GM23338 (cell line): ENCODE measurements at regions not wholly inside any gene's neighbourhood (a gene's known extent, or its start where the extent isn't known, plus 50 kb on each side); places are given as distances from the start of the nearest gene placed in this dataset.

Experiments
- ATAC-seq: fragments of 200-7000 bp; cut with Tn5 transposase; 3 replicates; pipeline ENCODE4 v1.9.1; 2020
- DNase-seq: peaks from one replicate; pipeline ENCODE4 v3.0.0-alpha.2; 2015; ENCODE audit warnings: low spot score
- H2AFZ ChIP-seq: fragments of 200-600 bp; sonication (generic); 2 replicates; pipeline ENCODE4 v1.8.0; 2016; ENCODE audit warnings: antibody characterized with exemption, mild to moderate bottlenecking, moderate library complexity
- H3F3A ChIP-seq: fragments of 200-600 bp; sonication (generic); replicated peaks from 2 replicates; pipeline ENCODE4 v1.8.0; 2017; ENCODE audit warnings: antibody characterized with exemption, mixed run types, low read depth
- H3K27ac ChIP-seq: fragments of 200-600 bp; sonication (generic); 2 replicates; pipeline ENCODE4 v1.6.1; 2016; ENCODE audit warnings: low read depth
- H3K27me3 ChIP-seq: fragments of 200-600 bp; sonication (generic); 2 replicates; pipeline ENCODE4 v1.8.0; 2016; ENCODE audit warnings: mild to moderate bottlenecking, mixed run types, moderate library complexity; ENCODE audit not compliant: insufficient read depth
- H3K36me3 ChIP-seq: fragments of 200-600 bp; sonication (generic); 2 replicates; pipeline ENCODE4 v1.8.0; 2016; ENCODE audit warnings: mild to moderate bottlenecking; ENCODE audit not compliant: insufficient read depth
- H3K4me1 ChIP-seq: fragments of 200-600 bp; sonication (generic); 2 replicates; pipeline ENCODE4 v1.8.0; 2016; ENCODE audit warnings: mild to moderate bottlenecking, moderate library complexity; ENCODE audit not compliant: insufficient read depth
- H3K4me2 ChIP-seq: fragments of 200-600 bp; sonication (generic); 2 replicates; pipeline ENCODE4 v1.7.1; 2017; ENCODE audit warnings: mixed run types
- H3K4me3 ChIP-seq: fragments of 200-600 bp; sonication (generic); 2 replicates; pipeline ENCODE4 v1.6.1; 2016; ENCODE audit warnings: mixed run types
- H3K79me2 ChIP-seq: fragments of 200-600 bp; sonication (generic); replicated peaks from 2 replicates; pipeline ENCODE4 v1.8.0; 2017; ENCODE audit warnings: mild to moderate bottlenecking; ENCODE audit not compliant: insufficient read depth
- H3K9me2 ChIP-seq: fragments of 200-600 bp; sonication (generic); 2 replicates; pipeline ENCODE4 v1.8.0; 2017; ENCODE audit not compliant: insufficient read depth
- H4K20me1 ChIP-seq: fragments of 200-600 bp; sonication (generic); replicated peaks from 2 replicates; pipeline ENCODE4 v1.8.0; 2017; ENCODE audit warnings: mild to moderate bottlenecking; ENCODE audit not compliant: insufficient read depth
- H3K27ac Mint-ChIP-seq: 2 replicates; pipeline ENCODE4 v1.8.0; 2020; ENCODE audit warnings: inconsistent platforms, mild to moderate bottlenecking, moderate library complexity, mixed read lengths
- H3K27me3 Mint-ChIP-seq: 3 replicates; pipeline ENCODE4 v1.8.0; 2022; ENCODE audit warnings: low read depth, mild to moderate bottlenecking, moderate library complexity, mixed read lengths, inconsistent platforms; ENCODE audit not compliant: insufficient read depth, poor library complexity
- H3K36me3 Mint-ChIP-seq: 3 replicates; pipeline ENCODE4 v1.8.0; 2021; ENCODE audit warnings: low read depth, mild to moderate bottlenecking, inconsistent platforms, moderate library complexity, mixed read lengths
- H3K4me1 Mint-ChIP-seq: 3 replicates; pipeline ENCODE4 v1.8.0; 2020; ENCODE audit warnings: mild to moderate bottlenecking, inconsistent platforms, mixed read lengths
- H3K4me3 Mint-ChIP-seq: 3 replicates; pipeline ENCODE4 v1.8.0; 2021; ENCODE audit warnings: moderate library complexity, mild to moderate bottlenecking, inconsistent platforms, mixed read lengths
- H3K9me3 Mint-ChIP-seq: 3 replicates; pipeline ENCODE4 v1.8.0; 2020; ENCODE audit warnings: moderate library complexity, mild to moderate bottlenecking, inconsistent platforms, mixed read lengths
- CREB1 ChIP-seq: fragments of 250-450 bp; sonication (Bioruptor Pico); IDR thresholded peaks from 2 replicates; pipeline ENCODE4 v1.5.0; 2020; ENCODE audit warnings: low read depth, mild to moderate bottlenecking, moderate library complexity
- EZH2 ChIP-seq: fragments of 200-600 bp; sonication (generic); IDR thresholded peaks from one replicate; pipeline ENCODE4 v1.8.0; 2017; ENCODE audit warnings: antibody characterized with exemption, mild to moderate bottlenecking, low read depth; ENCODE audit not compliant: unreplicated experiment
- EZH2phosphoT487 ChIP-seq: fragments of 200-600 bp; sonication (generic); IDR thresholded peaks from one replicate; pipeline ENCODE4 v1.8.1; 2018; ENCODE audit warnings: antibody characterized with exemption; ENCODE audit not compliant: unreplicated experiment
- POLR2AphosphoS5 ChIP-seq: IDR thresholded peaks from 2 replicates; pipeline ENCODE4 v1.6.1; 2016; ENCODE audit warnings: antibody characterized with exemption, low read depth
- ZNF114 ChIP-seq: fragments of 250-450 bp; sonication (Bioruptor Pico); IDR thresholded peaks from 2 replicates; pipeline ENCODE4 v1.5.0; 2020; ENCODE audit warnings: mild to moderate bottlenecking, moderate library complexity
- TF ChIP-seq, protein P1 (sequence below): fragments of 250-450 bp; sonication (Bioruptor Pico); IDR thresholded peaks from 2 replicates; pipeline ENCODE4 v1.5.0; 2020; ENCODE audit warnings: mild to moderate bottlenecking, moderate library complexity
- TF ChIP-seq, protein P2 (sequence below), 2 experiments: fragments of 200-600 bp in 1 of 2; sonication (generic) in 1 of 2; conservative IDR thresholded peaks; 2 replicates each; pipeline versions ENCODE4 v1.5.1 to v1.6.1; 2016 to 2017; ENCODE audit warnings: antibody characterized with exemption in 2 of 2, low read depth in 2 of 2, mild to moderate bottlenecking in 2 of 2, moderate library complexity in 1 of 2
- TF ChIP-seq, protein P3 (sequence below): IDR thresholded peaks from one replicate; pipeline ENCODE4 v1.6.1; 2018; ENCODE audit warnings: antibody characterized with exemption; ENCODE audit not compliant: unreplicated experiment

DNA sequence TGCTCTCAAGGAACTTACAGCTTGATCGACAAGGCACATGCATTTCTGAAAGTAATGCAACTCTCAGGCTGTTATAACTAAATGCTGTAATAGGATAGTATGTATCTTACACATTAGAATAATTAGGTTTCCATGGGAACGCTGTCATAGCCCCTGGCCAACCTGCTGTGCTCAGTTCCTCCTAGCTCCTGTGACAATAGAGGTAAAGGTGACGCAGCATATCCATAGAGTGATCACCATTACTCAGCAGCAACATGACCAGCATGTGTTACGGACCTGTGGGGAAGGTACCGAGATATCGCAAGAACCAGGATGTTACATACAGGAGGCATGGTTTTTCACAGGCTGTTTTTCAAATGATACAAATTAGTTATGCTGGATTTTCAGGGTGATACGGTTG, 150.7 kb downstream of the CAND1 start (continued):
- TF ChIP-seq, protein P1, sequence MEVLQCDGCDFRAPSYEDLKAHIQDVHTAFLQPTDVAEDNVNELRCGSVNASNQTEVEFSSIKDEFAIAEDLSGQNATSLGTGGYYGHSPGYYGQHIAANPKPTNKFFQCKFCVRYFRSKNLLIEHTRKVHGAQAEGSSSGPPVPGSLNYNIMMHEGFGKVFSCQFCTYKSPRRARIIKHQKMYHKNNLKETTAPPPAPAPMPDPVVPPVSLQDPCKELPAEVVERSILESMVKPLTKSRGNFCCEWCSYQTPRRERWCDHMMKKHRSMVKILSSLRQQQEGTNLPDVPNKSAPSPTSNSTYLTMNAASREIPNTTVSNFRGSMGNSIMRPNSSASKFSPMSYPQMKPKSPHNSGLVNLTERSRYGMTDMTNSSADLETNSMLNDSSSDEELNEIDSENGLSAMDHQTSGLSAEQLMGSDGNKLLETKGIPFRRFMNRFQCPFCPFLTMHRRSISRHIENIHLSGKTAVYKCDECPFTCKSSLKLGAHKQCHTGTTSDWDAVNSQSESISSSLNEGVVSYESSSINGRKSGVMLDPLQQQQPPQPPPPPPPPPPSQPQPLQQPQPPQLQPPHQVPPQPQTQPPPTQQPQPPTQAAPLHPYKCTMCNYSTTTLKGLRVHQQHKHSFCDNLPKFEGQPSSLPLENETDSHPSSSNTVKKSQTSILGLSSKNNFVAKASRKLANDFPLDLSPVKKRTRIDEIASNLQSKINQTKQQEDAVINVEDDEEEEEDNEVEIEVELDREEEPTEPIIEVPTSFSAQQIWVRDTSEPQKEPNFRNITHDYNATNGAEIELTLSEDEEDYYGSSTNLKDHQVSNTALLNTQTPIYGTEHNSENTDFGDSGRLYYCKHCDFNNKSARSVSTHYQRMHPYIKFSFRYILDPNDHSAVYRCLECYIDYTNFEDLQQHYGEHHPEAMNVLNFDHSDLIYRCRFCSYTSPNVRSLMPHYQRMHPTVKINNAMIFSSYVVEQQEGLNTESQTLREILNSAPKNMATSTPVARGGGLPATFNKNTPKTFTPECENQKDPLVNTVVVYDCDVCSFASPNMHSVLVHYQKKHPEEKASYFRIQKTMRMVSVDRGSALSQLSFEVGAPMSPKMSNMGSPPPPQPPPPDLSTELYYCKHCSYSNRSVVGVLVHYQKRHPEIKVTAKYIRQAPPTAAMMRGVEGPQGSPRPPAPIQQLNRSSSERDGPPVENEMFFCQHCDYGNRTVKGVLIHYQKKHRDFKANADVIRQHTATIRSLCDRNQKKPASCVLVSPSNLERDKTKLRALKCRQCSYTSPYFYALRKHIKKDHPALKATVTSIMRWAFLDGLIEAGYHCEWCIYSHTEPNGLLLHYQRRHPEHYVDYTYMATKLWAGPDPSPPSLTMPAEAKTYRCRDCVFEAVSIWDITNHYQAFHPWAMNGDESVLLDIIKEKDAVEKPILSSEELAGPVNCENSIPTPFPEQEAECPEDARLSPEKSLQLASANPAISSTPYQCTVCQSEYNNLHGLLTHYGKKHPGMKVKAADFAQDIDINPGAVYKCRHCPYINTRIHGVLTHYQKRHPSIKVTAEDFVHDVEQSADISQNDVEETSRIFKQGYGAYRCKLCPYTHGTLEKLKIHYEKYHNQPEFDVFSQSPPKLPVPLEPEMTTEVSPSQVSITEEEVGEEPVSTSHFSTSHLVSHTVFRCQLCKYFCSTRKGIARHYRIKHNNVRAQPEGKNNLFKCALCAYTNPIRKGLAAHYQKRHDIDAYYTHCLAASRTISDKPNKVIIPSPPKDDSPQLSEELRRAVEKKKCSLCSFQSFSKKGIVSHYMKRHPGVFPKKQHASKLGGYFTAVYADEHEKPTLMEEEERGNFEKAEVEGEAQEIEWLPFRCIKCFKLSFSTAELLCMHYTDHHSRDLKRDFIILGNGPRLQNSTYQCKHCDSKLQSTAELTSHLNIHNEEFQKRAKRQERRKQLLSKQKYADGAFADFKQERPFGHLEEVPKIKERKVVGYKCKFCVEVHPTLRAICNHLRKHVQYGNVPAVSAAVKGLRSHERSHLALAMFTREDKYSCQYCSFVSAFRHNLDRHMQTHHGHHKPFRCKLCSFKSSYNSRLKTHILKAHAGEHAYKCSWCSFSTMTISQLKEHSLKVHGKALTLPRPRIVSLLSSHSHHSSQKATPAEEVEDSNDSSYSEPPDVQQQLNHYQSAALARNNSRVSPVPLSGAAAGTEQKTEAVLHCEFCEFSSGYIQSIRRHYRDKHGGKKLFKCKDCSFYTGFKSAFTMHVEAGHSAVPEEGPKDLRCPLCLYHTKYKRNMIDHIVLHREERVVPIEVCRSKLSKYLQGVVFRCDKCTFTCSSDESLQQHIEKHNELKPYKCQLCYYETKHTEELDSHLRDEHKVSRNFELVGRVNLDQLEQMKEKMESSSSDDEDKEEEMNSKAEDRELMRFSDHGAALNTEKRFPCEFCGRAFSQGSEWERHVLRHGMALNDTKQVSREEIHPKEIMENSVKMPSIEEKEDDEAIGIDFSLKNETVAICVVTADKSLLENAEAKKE: no peak

DNA sequence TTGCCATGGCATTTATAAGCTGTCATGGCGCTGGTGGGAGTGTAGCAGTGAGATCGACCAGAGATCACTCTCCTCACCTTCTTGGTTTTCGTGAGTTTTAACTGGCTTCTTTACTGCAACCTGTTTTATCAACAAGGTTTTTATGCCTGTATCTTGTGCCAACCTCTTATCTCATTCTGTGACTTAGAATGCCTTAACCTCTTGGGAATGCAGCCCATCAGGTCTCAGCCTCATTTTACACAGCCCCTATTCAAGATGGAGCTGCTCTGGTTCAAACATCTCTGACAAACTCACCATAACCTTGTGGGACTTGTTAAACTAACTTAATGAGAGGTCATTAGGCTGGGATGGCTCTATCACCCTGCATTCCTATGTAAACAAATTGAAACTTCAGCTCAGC, 151.3 kb downstream of the CAND1 start:
- no peak for ATAC-seq
- Mint-ChIP-seq H3K4me3 (no peak overlapping the region), H3K36me3 (no peaks in the 10 kb centered on the region), H3K27ac (peak overlapping the region; percentile 22; the same call in 1 of the 2 replicates), H3K4me1 (peaks cover 20% of the 10 kb centered on the region), H3K9me3 (no peaks in the 10 kb centered on the region; the same call in 2 of the 3 replicates), H3K27me3 (peaks cover 2% of the 10 kb centered on the region)
- Histone ChIP-seq H2AFZ (no peak overlapping the region), H3K4me3 (no peak overlapping the region), H3K4me2 (no peak overlapping the region), H3K27me3 (no peaks in the 10 kb centered on the region), H3F3A (no peaks in the 10 kb centered on the region), H3K36me3 (no peaks in the 10 kb centered on the region), H3K79me2 (no peaks in the 10 kb centered on the region), H4K20me1 (no peaks in the 10 kb centered on the region), H3K9me2 (no peaks in the 10 kb centered on the region), H3K4me1 (peaks cover 16% of the 10 kb centered on the region), H3K27ac (no peak overlapping the region)
- DNase-seq: no peak
- TF ChIP-seq EZH2phosphoT487 (no peak), POLR2AphosphoS5 (no peak), CREB1 (CRISPR knock-in tag) (no peak), EZH2 (no peak), ZNF114 (CRISPR knock-in tag) (no peak)
- TF ChIP-seq, protein P2, sequence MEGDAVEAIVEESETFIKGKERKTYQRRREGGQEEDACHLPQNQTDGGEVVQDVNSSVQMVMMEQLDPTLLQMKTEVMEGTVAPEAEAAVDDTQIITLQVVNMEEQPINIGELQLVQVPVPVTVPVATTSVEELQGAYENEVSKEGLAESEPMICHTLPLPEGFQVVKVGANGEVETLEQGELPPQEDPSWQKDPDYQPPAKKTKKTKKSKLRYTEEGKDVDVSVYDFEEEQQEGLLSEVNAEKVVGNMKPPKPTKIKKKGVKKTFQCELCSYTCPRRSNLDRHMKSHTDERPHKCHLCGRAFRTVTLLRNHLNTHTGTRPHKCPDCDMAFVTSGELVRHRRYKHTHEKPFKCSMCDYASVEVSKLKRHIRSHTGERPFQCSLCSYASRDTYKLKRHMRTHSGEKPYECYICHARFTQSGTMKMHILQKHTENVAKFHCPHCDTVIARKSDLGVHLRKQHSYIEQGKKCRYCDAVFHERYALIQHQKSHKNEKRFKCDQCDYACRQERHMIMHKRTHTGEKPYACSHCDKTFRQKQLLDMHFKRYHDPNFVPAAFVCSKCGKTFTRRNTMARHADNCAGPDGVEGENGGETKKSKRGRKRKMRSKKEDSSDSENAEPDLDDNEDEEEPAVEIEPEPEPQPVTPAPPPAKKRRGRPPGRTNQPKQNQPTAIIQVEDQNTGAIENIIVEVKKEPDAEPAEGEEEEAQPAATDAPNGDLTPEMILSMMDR (conservative IDR thresholded peaks at IDR 0.05; ENCODE audit: low read depth in 2 of 2): no peak
- TF ChIP-seq, protein P3, sequence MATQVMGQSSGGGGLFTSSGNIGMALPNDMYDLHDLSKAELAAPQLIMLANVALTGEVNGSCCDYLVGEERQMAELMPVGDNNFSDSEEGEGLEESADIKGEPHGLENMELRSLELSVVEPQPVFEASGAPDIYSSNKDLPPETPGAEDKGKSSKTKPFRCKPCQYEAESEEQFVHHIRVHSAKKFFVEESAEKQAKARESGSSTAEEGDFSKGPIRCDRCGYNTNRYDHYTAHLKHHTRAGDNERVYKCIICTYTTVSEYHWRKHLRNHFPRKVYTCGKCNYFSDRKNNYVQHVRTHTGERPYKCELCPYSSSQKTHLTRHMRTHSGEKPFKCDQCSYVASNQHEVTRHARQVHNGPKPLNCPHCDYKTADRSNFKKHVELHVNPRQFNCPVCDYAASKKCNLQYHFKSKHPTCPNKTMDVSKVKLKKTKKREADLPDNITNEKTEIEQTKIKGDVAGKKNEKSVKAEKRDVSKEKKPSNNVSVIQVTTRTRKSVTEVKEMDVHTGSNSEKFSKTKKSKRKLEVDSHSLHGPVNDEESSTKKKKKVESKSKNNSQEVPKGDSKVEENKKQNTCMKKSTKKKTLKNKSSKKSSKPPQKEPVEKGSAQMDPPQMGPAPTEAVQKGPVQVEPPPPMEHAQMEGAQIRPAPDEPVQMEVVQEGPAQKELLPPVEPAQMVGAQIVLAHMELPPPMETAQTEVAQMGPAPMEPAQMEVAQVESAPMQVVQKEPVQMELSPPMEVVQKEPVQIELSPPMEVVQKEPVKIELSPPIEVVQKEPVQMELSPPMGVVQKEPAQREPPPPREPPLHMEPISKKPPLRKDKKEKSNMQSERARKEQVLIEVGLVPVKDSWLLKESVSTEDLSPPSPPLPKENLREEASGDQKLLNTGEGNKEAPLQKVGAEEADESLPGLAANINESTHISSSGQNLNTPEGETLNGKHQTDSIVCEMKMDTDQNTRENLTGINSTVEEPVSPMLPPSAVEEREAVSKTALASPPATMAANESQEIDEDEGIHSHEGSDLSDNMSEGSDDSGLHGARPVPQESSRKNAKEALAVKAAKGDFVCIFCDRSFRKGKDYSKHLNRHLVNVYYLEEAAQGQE: no peak
